ENCODE measurements at regions not wholly inside any gene's neighbourhood (a gene's known extent, or its start where the extent isn't known, plus 50 kb on each side); places are given as distances from the start of the nearest gene placed in this dataset.

DNA sequence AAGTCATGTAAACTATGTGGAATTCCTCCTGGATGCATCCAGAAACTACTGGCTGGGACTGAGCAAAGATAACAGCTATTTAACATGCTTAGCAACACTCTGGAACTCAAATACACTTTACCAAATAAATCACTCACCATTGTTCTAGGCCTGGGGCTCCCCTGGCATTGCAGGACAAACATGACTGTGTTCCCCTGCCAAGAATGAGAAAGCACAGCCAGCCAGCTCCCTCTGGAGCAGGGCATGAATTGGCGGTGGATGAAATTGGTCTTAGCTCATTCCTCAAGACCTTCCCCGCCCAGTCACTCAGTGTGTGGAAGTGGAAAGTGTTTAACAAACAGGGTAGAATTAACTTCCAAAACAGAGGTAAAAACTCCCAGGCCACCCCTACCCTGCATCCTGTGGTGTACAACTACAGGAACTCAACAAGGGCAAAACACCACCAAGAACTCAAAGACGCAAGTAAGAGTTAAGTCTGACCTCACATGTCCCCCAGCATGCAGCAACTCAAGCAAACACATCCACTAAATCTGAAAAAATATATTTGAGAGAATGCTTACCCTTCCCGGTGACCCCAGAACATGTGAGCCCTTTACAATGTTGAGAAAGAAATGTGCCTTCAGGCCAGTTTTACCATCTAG, 58.4 kb upstream of the BDKRB2 start:
- Histone ChIP-seq H3K4me1 (ENCODE audit: control insufficient read depth, insufficient read depth, low read length) (peaks cover 9% of the 10 kb centered on the region), H2BK5ac (ENCODE audit: low read depth, low read length, poor library complexity, severe bottlenecking) (peak overlapping the region; percentile 98), H2BK20ac (ENCODE audit: low read depth, low read length) (peak overlapping the region; percentile 91), H2AK5ac (ENCODE audit: low read depth, low read length) (peak overlapping the region; percentile 96), H3K27ac (ENCODE audit: insufficient read depth, low read length) (peak overlapping the region; percentile 96), H3K4me2 (ENCODE audit: low read depth, low read length) (peak overlapping the region; percentile 75), H3K4ac (ENCODE audit: low read depth, low read length) (peak overlapping the region; percentile 97), H4K20me1 (ENCODE audit: insufficient read depth, low read length) (no peaks in the 10 kb centered on the region), H3K9me1 (ENCODE audit: insufficient read depth, low read length) (no peaks in the 10 kb centered on the region; the same call in 1 of the 2 replicates), H2BK120ac (ENCODE audit: low read depth, low read length) (peak overlapping the region; percentile 95), H3K4me3 (ENCODE audit: insufficient read depth, low read depth, low read length) (0 out of 2 replicates have a peak overlapping the region, but pooled peaks have one; percentile 4), H2BK15ac (ENCODE audit: low read depth, low read length) (peak overlapping the region; percentile 82; the same call in 2 of the 3 replicates), H4K91ac (ENCODE audit: insufficient read depth, low read depth, low read length) (peak overlapping the region; percentile 97), H2AFZ (replicated peaks; ENCODE audit: low read length, poor library complexity) (peak overlapping the region; percentile 69), H3K9me3 (ENCODE audit: control insufficient read depth, insufficient read depth, low read length) (no peaks in the 10 kb centered on the region), H4K8ac (ENCODE audit: low read depth in 2 of 2, low read length in 2 of 2) (peak overlapping the region; percentile 36 to 88), H3K23ac (ENCODE audit: low read depth, low read length) (peak overlapping the region; percentile 80), H3K9ac (ENCODE audit: low read depth, low read length) (peak overlapping the region; percentile 34), H3K56ac (ENCODE audit: extremely low read depth, insufficient read depth, low read length) (peak overlapping the region; percentile 88), H3K18ac (ENCODE audit: low read depth, low read length) (peak overlapping the region; percentile 78), H3K27me3 (ENCODE audit: control insufficient read depth, insufficient read depth, low read length) (no peaks in the 10 kb centered on the region), H3K79me1 (ENCODE audit: low read depth in 1 of 2, low read length in 2 of 2) (no peaks in the 10 kb centered on the region), H2AK9ac (replicated peaks; ENCODE audit: low read depth, low read length, poor library complexity) (peak overlapping the region; percentile 56), H4K5ac (ENCODE audit: low read depth, low read length) (peak overlapping the region; percentile 76), H3K36me3 (ENCODE audit: control insufficient read depth, insufficient read depth, low read length) (no peaks in the 10 kb centered on the region), H3K14ac (replicated peaks; ENCODE audit: low read depth, low read length) (peak overlapping the region; percentile 72)
- no TSS peak for BruUV-seq (replicated peaks)
- TF ChIP-seq SMC3 (IDR thresholded peaks at IDR 0.05; ENCODE audit: low read depth, low read length) (peak; percentile 9; the same call in 1 of the 2 replicates), RAD21 (IDR thresholded peaks at IDR 0.05; ENCODE audit: low read length) (peak; percentile 27), MXI1 (IDR thresholded peaks at IDR 0.05; ENCODE audit: borderline replicate concordance, low read depth, low read length) (no peak)
- WGBS, 2 experiments (ENCODE audit: extremely low coverage in 2 of 2, insufficient read length in 1 of 2) = no CpG with 5 or more reads among the region's 4 CpGs
- CTCF ChIA-PET = interaction anchor here (0.7 to 2.0 kb wide), 4 partner anchors 13 to 129 kb away, joined by 4 to 8 read pairs (median 4); no protein-coding TSS in a partner anchor
- in situ Hi-C loops (cut with MboI; ENCODE audit: low sequenced_read_pairs) = no loop called here
- dilution Hi-C loops (cut with HindIII; ENCODE audit: low sequenced_read_pairs, unreplicated experiment) = no loop called here
- DNase-seq = peak; percentile 70
- peak; percentile 72 for ATAC-seq (ENCODE audit: low read depth)
- intact Hi-C loops (cut with micrococcal nuclease) = no loop called here
- POLR2A ChIA-PET (ENCODE audit: unreplicated experiment) = interaction anchor here (0.6 to 1.2 kb wide), 4 partner anchors 21 to 114 kb away, joined by 3 to 4 read pairs (median 4); no protein-coding TSS in a partner anchor

Measured in IMR-90 (cell line).